BLaER1 treated with 17β-estradiol and CSF1 and Interleukin-3, amounts not matched to agents 10 nM and 100 nM (cell line): ENCODE measurements at regions not wholly inside any gene's neighbourhood (a gene's known extent, or its start where the extent isn't known, plus 50 kb on each side); places are given as distances from the start of the nearest gene placed in this dataset.

Experiments used
- H3K27ac ChIP-seq, 11 experiments: shearing (Covaris generic); formaldehyde crosslinking; 2 replicates each; pipeline ENCODE4 v1.8.1; 2022
- H3K27me3 ChIP-seq, 11 experiments: shearing (Covaris generic); formaldehyde crosslinking; 2 replicates each; pipeline ENCODE4 v1.8.1; 2022
- H3K36me3 ChIP-seq, 11 experiments: shearing (Covaris generic); formaldehyde crosslinking; 2 replicates each; pipeline ENCODE4 v1.8.1; 2022
- H3K4me1 ChIP-seq, 10 experiments: shearing (Covaris generic); formaldehyde crosslinking; 2 replicates each; pipeline ENCODE4 v1.8.1; 2022
- H3K4me2 ChIP-seq, 11 experiments: shearing (Covaris generic); formaldehyde crosslinking; 2 replicates each; pipeline ENCODE4 v1.8.1; 2022
- H3K4me3 ChIP-seq, 10 experiments: shearing (Covaris generic); formaldehyde crosslinking; 2 replicates each; pipeline ENCODE4 v1.8.1; 2022
- H3K9ac ChIP-seq, 11 experiments: shearing (Covaris generic); formaldehyde crosslinking; 2 replicates each; pipeline ENCODE4 v1.8.1; 2022
- H3K9me3 ChIP-seq, 11 experiments: shearing (Covaris generic); formaldehyde crosslinking; replicated peaks in 1 of 11; 2 replicates each; pipeline ENCODE4 v1.8.1; 2022
- H4K20me1 ChIP-seq, 11 experiments: shearing (Covaris generic); formaldehyde crosslinking; 2 replicates each; pipeline ENCODE4 v1.8.1; 2022
- Cebpa-rat ChIP-seq, 11 experiments: shearing (Covaris generic); IDR thresholded peaks; 2 replicates each; pipeline ENCODE4 v1.8.1; 2022

DNA sequence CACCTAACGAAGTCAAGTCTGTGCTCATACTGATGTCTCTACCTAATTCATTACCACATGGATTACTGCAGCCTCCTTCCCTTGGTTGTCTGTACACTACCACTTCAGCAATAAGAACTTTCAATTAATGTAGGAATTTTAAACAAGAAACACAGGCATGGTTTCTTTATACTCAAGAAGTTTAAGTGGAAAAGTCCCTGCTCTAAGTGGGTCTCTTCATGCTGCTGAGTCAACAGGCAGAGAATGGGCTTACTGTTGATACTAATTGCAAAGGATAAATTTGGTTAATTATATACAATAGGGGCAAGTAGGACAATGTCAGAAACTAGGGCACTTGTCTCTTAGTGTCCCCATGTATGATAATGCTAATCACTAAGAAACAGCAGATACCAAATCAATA lies 392.6 kb downstream of the DSEL start:
- Histone ChIP-seq H3K36me3 (no peaks in the 10 kb centered on the region), H4K20me1 (no peaks in the 10 kb centered on the region), H3K4me2 (no peak overlapping the region), H3K4me1 (no peaks in the 10 kb centered on the region), H3K27me3 (no peaks in the 10 kb centered on the region), H3K9me3 (no peaks in the 10 kb centered on the region), H3K27ac (no peak overlapping the region), H3K9ac (no peak overlapping the region), H3K4me3 (no peak overlapping the region)
- no peak for TF ChIP-seq Cebpa-rat (IDR thresholded peaks at IDR 0.05)

DNA sequence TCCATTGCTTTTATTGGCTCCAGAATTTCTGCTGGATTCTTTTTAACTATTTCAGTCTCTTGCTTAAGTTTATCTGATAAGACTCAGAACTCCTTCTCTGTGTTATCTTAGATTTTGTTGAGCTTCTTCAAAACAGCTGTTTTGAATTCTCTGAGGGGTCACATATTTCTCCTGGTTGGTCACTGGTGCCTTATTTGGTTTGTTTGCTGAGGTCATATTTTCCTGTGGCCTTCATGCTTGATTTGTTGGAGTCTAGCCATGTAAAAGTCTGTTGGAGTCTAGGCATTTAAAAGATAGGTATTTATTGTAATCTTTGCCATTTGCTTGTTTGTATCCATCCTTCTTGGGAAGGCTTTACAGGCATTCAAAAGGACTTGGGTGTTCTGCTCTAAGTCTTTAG lies 398.7 kb downstream of the DSEL start:
- no peaks in the 10 kb centered on the region for H3K36me3 ChIP-seq
- TF ChIP-seq Cebpa-rat (IDR thresholded peaks at IDR 0.05), result no peak

DNA sequence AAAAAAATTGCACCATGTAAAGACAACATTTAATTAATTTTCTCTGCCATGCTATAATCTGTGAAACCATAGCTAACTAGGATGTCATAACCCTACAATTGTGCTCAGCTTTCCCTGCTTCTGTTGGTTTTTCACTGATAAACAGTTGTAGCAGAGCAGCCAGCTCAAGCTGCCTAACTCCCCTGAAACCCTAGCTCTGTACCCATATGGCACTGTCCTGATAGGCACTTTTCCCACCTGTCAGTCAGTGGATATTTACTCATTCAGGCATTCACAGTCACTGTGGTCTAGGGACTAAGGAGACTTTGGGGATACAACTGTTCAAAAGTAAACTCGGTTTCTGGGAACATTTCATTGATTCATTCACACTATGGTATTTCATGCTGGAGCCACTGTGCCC lies 407.0 kb downstream of the DSEL start:
- no peaks in the 10 kb centered on the region for H3K9me3 ChIP-seq
- no peak overlapping the region for H3K4me2 ChIP-seq
- H3K4me1 ChIP-seq, result no peaks in the 10 kb centered on the region
- H3K27ac ChIP-seq, result no peak overlapping the region
- H3K36me3 ChIP-seq, result no peaks in the 10 kb centered on the region
- no peaks in the 10 kb centered on the region for H4K20me1 ChIP-seq
- no peaks in the 10 kb centered on the region for H3K27me3 ChIP-seq
- H3K4me3 ChIP-seq, result no peak overlapping the region
- H3K9ac ChIP-seq, result no peak overlapping the region
- no peak for TF ChIP-seq Cebpa-rat (IDR thresholded peaks at IDR 0.05)

More for the DNA sequence above, 398.7 kb downstream of the DSEL start:
- no peak overlapping the region for H3K9ac ChIP-seq
- no peak overlapping the region for H3K4me3 ChIP-seq
- H3K27me3 ChIP-seq, result no peaks in the 10 kb centered on the region
- peak overlapping the region in 2 of 11 experiments; percentile 16 to 23; a peak in 2 of 22 replicates for H3K4me2 ChIP-seq
- H3K4me1 ChIP-seq, result peaks cover 0 to 3% (median 0%) of the 10 kb centered on the region in 10 experiments; a peak in 1 of 20 replicates
- H3K9me3 ChIP-seq, result no peaks in the 10 kb centered on the region
- H3K27ac ChIP-seq, result no peak overlapping the region
- H4K20me1 ChIP-seq, result no peaks in the 10 kb centered on the region

DNA sequence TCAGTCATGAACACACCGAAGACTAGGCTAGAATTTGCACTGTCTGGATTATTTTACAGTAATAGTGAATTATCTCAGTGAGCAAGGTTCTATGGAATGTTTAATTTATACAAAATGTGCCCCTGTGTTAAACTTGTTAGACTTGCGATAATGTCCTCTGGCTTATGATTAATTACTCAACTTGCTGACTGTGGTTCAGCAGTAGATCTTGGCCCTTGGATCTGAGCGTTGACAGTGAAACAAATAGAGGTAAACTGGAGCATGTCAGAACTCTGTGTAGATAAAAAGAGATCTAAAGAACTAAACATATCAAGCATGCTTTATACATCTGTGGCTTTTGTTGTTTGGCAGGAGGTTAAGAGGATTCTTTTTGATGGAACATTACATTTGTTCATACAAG lies 407.6 kb downstream of the DSEL start:
- Histone ChIP-seq H3K9me3 (no peaks in the 10 kb centered on the region), H3K4me1 (no peaks in the 10 kb centered on the region), H3K27ac (no peak overlapping the region), H3K4me2 (no peak overlapping the region), H4K20me1 (no peaks in the 10 kb centered on the region), H3K27me3 (no peaks in the 10 kb centered on the region), H3K36me3 (no peaks in the 10 kb centered on the region), H3K9ac (no peak overlapping the region), H3K4me3 (no peak overlapping the region)
- TF ChIP-seq Cebpa-rat (IDR thresholded peaks at IDR 0.05), result no peak

DNA sequence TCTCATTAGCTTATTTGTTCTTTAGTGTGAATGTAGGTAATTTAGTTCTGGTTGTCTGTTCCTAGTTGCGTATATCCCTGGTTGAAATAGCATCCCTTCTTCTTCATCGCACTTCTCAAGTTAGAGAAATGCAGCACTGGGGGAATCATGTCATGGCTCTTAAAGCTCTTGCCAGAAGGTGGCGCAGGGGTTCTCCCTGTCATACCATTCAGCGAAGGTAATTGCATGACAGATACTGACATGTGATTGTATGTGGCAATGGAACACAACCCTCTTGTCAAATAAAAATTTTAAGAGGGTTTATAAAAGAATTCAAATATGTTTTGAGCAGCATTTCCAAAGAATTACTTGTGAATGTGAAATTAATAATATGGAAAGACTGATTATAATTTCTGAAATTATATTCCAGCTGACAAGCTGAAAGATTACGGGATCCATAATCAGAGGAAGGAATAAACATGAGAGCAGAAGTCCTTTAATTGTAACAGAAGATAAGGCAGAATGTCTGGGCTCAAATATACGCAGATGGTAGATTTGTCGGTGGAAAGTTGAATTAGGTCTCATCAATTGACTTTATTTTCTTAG lies 411.7 kb downstream of the DSEL start:
- H4K20me1 ChIP-seq, result no peaks in the 10 kb centered on the region
- no peak overlapping the region for H3K4me2 ChIP-seq
- no peak for TF ChIP-seq Cebpa-rat (IDR thresholded peaks at IDR 0.05)
- no peak overlapping the region for H3K27ac ChIP-seq
- H3K9me3 ChIP-seq, result no peaks in the 10 kb centered on the region
- no peaks in the 10 kb centered on the region for H3K36me3 ChIP-seq
- no peak overlapping the region for H3K4me3 ChIP-seq
- H3K27me3 ChIP-seq, result no peaks in the 10 kb centered on the region
- no peak overlapping the region for H3K9ac ChIP-seq
- H3K4me1 ChIP-seq, result no peaks in the 10 kb centered on the region

DNA sequence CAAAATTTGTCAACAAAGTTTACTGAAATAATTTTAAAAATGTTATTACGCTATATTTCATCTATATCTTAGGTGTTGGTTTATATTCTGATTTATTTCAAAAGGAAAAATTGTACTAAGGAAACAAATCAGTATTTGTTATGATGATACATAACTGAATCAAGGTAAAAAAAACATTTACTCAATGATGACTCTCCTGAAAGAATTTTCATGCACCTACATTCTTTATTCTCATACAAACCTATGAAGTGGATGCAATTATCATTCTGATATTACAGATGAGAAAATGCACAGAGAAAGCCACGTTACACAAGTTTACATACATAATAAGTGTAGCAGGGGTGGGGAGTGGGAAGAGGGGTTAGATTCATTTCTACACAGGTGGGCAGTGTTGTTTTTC lies 422.4 kb downstream of the DSEL start:
- no peak overlapping the region for H3K4me3 ChIP-seq
- no peaks in the 10 kb centered on the region for H3K4me1 ChIP-seq
- no peaks in the 10 kb centered on the region for H3K27me3 ChIP-seq
- no peak overlapping the region for H3K27ac ChIP-seq
- H3K36me3 ChIP-seq, result no peaks in the 10 kb centered on the region
- no peak overlapping the region for H3K4me2 ChIP-seq
- no peaks in the 10 kb centered on the region for H4K20me1 ChIP-seq
- peaks cover 0 to 13% (median 0%) of the 10 kb centered on the region in 11 experiments; a peak in 4 of 22 replicates for H3K9me3 ChIP-seq
- TF ChIP-seq Cebpa-rat (IDR thresholded peaks at IDR 0.05), result no peak
- H3K9ac ChIP-seq, result no peak overlapping the region

DNA sequence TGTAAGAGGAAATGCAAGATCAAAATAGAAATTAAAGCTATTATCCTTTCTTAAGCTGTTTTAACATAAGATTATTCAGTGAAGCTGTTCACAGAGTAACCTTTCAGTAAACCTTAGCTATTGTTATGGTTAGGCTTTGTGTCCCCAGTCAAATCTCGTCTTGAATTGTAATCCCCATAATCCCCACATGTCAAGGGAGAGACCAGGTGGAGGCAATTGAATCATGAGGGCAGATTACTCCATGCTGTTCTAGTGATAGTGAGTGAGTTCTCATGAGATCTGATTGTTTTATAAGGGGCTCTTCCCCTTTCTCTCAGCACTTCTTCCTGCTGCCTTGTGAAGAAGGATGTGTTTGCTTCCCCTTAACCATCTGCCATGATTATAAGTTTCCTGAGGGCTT lies 424.4 kb downstream of the DSEL start:
- no peak for TF ChIP-seq Cebpa-rat (IDR thresholded peaks at IDR 0.05)
- H3K9ac ChIP-seq, result no peak overlapping the region
- no peak overlapping the region for H3K4me3 ChIP-seq
- no peaks in the 10 kb centered on the region for H3K27me3 ChIP-seq
- no peak overlapping the region for H3K27ac ChIP-seq
- H3K4me1 ChIP-seq, result no peaks in the 10 kb centered on the region
- H3K36me3 ChIP-seq, result no peaks in the 10 kb centered on the region
- no peak overlapping the region for H3K4me2 ChIP-seq
- H3K9me3 ChIP-seq, result peaks cover 0 to 6% (median 0%) of the 10 kb centered on the region in 11 experiments; a peak in 1 of 22 replicates
- H4K20me1 ChIP-seq, result no peaks in the 10 kb centered on the region

DNA sequence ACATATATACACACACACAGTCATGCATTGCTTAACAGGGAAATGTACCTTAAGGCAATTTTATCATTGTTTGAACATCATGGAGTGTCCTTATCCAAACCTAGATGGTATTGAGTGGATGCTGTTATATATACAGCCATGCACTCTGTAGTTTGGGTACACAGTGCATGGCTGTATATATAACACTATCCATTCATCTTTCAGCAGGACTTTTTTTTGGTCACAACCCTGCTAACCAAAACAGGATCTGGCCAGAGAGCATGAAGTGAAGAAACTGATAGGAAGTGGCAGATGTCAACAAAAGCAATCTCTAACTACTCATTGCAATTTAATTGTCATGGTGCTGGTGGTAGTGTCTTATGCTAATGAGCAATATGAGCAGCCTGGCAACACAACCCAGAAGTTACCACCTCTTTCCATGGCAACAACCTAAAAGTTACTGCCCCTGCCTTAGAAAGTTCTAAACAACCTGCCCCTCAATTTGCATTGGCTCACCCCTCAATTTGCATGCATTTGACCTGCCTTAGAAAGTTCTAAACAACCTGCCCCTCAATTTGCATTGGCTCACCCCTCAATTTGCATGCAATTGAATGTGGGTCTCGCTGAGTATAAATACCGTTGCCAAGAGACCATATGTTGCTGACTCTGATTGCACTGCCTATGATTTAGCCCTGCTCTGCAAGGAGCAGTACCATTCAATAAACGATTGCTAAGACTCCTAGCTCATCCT lies 434.9 kb downstream of the DSEL start:
- no peak overlapping the region for H3K4me3 ChIP-seq
- no peak overlapping the region for H3K27ac ChIP-seq
- H3K36me3 ChIP-seq, result no peaks in the 10 kb centered on the region
- no peak overlapping the region for H3K9ac ChIP-seq
- H3K4me1 ChIP-seq, result no peaks in the 10 kb centered on the region; a peak in 1 of 20 replicates
- no peak for TF ChIP-seq Cebpa-rat (IDR thresholded peaks at IDR 0.05)
- H3K9me3 ChIP-seq, result no peaks in the 10 kb centered on the region
- no peak overlapping the region for H3K4me2 ChIP-seq
- no peaks in the 10 kb centered on the region for H3K27me3 ChIP-seq
- no peaks in the 10 kb centered on the region; a peak in 1 of 22 replicates for H4K20me1 ChIP-seq

DNA sequence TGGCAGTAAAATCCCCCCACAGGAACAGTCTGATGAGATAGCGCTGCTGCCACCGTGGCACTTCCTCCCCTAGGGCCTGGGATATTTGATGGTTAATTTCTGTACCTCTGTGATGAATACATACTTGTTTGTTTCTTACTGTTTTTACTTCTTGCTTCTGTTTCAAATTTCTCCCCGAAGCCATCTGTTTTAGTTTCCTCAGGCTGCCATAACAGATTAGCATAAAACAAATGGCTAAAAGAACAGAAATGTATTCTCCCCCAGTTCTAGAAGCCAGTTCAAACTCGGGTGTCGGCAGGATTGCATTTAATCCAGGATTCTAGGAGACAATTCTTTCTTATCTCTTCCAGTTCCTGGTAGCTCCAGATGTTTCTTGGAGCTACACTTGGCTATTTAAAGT lies 435.9 kb downstream of the DSEL start:
- Histone ChIP-seq H3K9ac (no peak overlapping the region), H3K36me3 (no peaks in the 10 kb centered on the region), H4K20me1 (no peaks in the 10 kb centered on the region; a peak in 1 of 22 replicates), H3K9me3 (no peaks in the 10 kb centered on the region), H3K4me3 (no peak overlapping the region), H3K4me2 (no peak overlapping the region), H3K27me3 (no peaks in the 10 kb centered on the region), H3K27ac (no peak overlapping the region), H3K4me1 (no peaks in the 10 kb centered on the region; a peak in 1 of 20 replicates)
- TF ChIP-seq Cebpa-rat (IDR thresholded peaks at IDR 0.05), result no peak

DNA sequence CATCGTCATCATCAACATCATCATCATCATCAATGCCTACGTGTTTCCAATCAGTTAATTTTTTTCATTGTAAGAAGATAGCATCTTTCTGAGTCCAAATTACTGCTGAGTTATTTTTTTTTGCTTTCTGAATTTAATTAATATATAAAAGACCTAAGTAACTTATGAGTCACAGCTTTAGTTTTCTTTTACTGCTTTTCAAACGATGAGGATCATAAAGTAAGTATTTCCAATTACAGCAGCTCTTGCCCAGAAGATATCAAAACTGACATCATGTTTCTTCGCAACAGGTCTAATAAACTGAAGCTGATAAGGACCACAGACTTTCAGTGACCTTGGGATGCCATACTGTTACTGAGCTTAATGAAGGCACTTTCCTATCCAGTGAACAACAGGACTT lies 442.2 kb downstream of the DSEL start:
- Histone ChIP-seq H3K9me3 (no peaks in the 10 kb centered on the region), H3K27me3 (no peaks in the 10 kb centered on the region), H3K4me3 (no peak overlapping the region), H3K4me2 (no peak overlapping the region), H3K9ac (no peak overlapping the region), H3K4me1 (no peaks in the 10 kb centered on the region), H4K20me1 (no peaks in the 10 kb centered on the region), H3K36me3 (no peaks in the 10 kb centered on the region), H3K27ac (no peak overlapping the region)
- TF ChIP-seq Cebpa-rat (IDR thresholded peaks at IDR 0.05), result no peak
